Uterus (tissue), 3 donors: ENCODE measurements at regions not wholly inside any gene's neighbourhood (a gene's known extent, or its start where the extent isn't known, plus 50 kb on each side); places are given as distances from the start of the nearest gene placed in this dataset.

Experiments
- DNase-seq, 2 donors: peaks; one replicate each; pipeline ENCODE4 v3.0.0-alpha.2; 2019 to 2020
- H3K27ac ChIP-seq, 2 donors: fragments of 200-600 bp; sonication (generic); 1 replicate in 1 of 2; 2 replicates in 1 of 2; pipeline ENCODE4 v1.5.1; 2016 to 2018
- H3K27me3 ChIP-seq, 2 donors: fragments of 200-600 bp; sonication (generic); one replicate each; pipeline ENCODE4 v1.5.1; 2018 to 2019; ENCODE audit warnings: control low read depth in 1 of 2
- H3K36me3 ChIP-seq, 2 donors: fragments of 200-600 bp; sonication (generic); one replicate each; pipeline ENCODE4 v1.5.1; 2019; ENCODE audit warnings: control low read depth in 1 of 2
- H3K4me1 ChIP-seq, 2 donors: fragments of 200-600 bp; sonication (generic); one replicate each; pipeline ENCODE4 v1.5.1; 2018 to 2019; ENCODE audit warnings: control low read depth in 1 of 2
- H3K4me3 ChIP-seq, 2 donors: fragments of 200-600 bp; sonication (generic); 1 replicate in 1 of 2; 2 replicates in 1 of 2; pipeline ENCODE4 v1.5.1; 2018 to 2019; ENCODE audit warnings: mild to moderate bottlenecking in 1 of 2
- H3K9me3 ChIP-seq, 2 donors: fragments of 200-600 bp; sonication (generic); one replicate each; pipeline ENCODE4 v1.5.1; 2019; ENCODE audit warnings: control low read depth in 1 of 2
- CTCF ChIP-seq, 4 experiments: fragments of 200-600 bp in 2 of 4; fragments of 450-650 bp in 2 of 4; sonication (generic) in 2 of 4; IDR thresholded peaks; one replicate each; pipeline ENCODE4 v1.5.1; 2016 to 2019; ENCODE audit warnings: antibody characterized with exemption in 4 of 4, mild to moderate bottlenecking in 2 of 4, moderate library complexity in 1 of 4
- POLR2A ChIP-seq, 2 donors: fragments of 450-650 bp; IDR thresholded peaks; one replicate each; pipeline ENCODE4 v1.6.1; 2016; ENCODE audit warnings: antibody characterized with exemption in 2 of 2, mild to moderate bottlenecking in 1 of 2, moderate library complexity in 1 of 2
- intact Hi-C: fragments of 100-400 bp; cut with DNase I; formaldehyde crosslinking; loops from one replicate; pipeline ENCODE4 v1.15.1; 2023; ENCODE audit warnings: low total_unique reads
- donor health status: DM: yes; HTN: yes; CAD: no.

GRCh38 chr7:12881712-12882111 lies 194.3 kb downstream of the ARL4A start:
- no peak overlapping the region for H3K4me3 ChIP-seq
- TF ChIP-seq CTCF (IDR thresholded peaks at IDR 0.05) = no peak
- TF ChIP-seq POLR2A (IDR thresholded peaks at IDR 0.05) = no peak
- intact Hi-C loops = no loop called here
- no peaks in the 10 kb centered on the region for H3K27me3 ChIP-seq
- no peaks in the 10 kb centered on the region for H3K4me1 ChIP-seq
- no peak for DNase-seq
- no peaks in the 10 kb centered on the region for H3K9me3 ChIP-seq
- no peaks in the 10 kb centered on the region for H3K36me3 ChIP-seq
- no peak overlapping the region for H3K27ac ChIP-seq

- Histone ChIP-seq H3K9me3 (no peaks in the 10 kb centered on the region), H3K4me1 (no peaks in the 10 kb centered on the region), H3K27me3 (no peaks in the 10 kb centered on the region), H3K36me3 (no peaks in the 10 kb centered on the region), H3K27ac (no peak overlapping the region), H3K4me3 (no peak overlapping the region)
- intact Hi-C loops = no loop called here
- no peak for DNase-seq
- no peak for TF ChIP-seq CTCF (IDR thresholded peaks at IDR 0.05)
- TF ChIP-seq POLR2A (IDR thresholded peaks at IDR 0.05) = no peak
Measured at GRCh38 chr7:12882710-12883109, 195.3 kb downstream of the ARL4A start.

GRCh38 chr7:12884033-12884432 lies 196.6 kb downstream of the ARL4A start:
- no peaks in the 10 kb centered on the region for H3K9me3 ChIP-seq
- no peaks in the 10 kb centered on the region for H3K27me3 ChIP-seq
- intact Hi-C loops = no loop called here
- H3K27ac ChIP-seq = no peak overlapping the region
- no peaks in the 10 kb centered on the region for H3K36me3 ChIP-seq
- no peak overlapping the region for H3K4me3 ChIP-seq
- no peaks in the 10 kb centered on the region for H3K4me1 ChIP-seq
- DNase-seq = no peak
- TF ChIP-seq POLR2A (IDR thresholded peaks at IDR 0.05) (no peak), CTCF (IDR thresholded peaks at IDR 0.05) (no peak)

- no peak overlapping the region for H3K27ac ChIP-seq
- TF ChIP-seq POLR2A (IDR thresholded peaks at IDR 0.05) (no peak), CTCF (IDR thresholded peaks at IDR 0.05) (no peak)
- H3K27me3 ChIP-seq = no peaks in the 10 kb centered on the region
- H3K9me3 ChIP-seq = no peaks in the 10 kb centered on the region
- DNase-seq = no peak
- intact Hi-C loops = no loop called here
- no peak overlapping the region for H3K4me3 ChIP-seq
- H3K4me1 ChIP-seq = no peaks in the 10 kb centered on the region
- no peaks in the 10 kb centered on the region for H3K36me3 ChIP-seq
Measured at GRCh38 chr7:12884856-12885440, 197.5 kb downstream of the ARL4A start.

GRCh38 chr7:12888717-12889116 lies 201.3 kb downstream of the ARL4A start:
- H3K9me3 ChIP-seq = no peaks in the 10 kb centered on the region
- H3K27ac ChIP-seq = no peak overlapping the region
- TF ChIP-seq POLR2A (IDR thresholded peaks at IDR 0.05) = no peak
- TF ChIP-seq CTCF (IDR thresholded peaks at IDR 0.05) = no peak
- no peaks in the 10 kb centered on the region for H3K36me3 ChIP-seq
- no peaks in the 10 kb centered on the region for H3K27me3 ChIP-seq
- intact Hi-C loops = no loop called here
- no peak overlapping the region for H3K4me3 ChIP-seq
- H3K4me1 ChIP-seq = no peaks in the 10 kb centered on the region
- DNase-seq = no peak
